AG09309 (cell line): ENCODE measurements at regions not wholly inside any gene's neighbourhood (a gene's known extent, or its start where the extent isn't known, plus 50 kb on each side); places are given as distances from the start of the nearest gene placed in this dataset.

Source experiments
- DNase-seq: peaks from one replicate; pipeline ENCODE4 v3.0.0-alpha.2; 2010; ENCODE audit warnings: low read depth
- H3K4me3 ChIP-seq: 2 replicates; pipeline ENCODE4 v1.5.1; 2011; ENCODE audit warnings: mild to moderate bottlenecking, low read depth, low read length, moderate library complexity; ENCODE audit not compliant: control insufficient read depth
- TF ChIP-seq, protein P1 (sequence below): IDR thresholded peaks from 2 replicates; pipeline ENCODE4 v1.5.1; 2011; ENCODE audit warnings: mild to moderate bottlenecking, low read depth, low read length, inconsistent platforms; ENCODE audit not compliant: insufficient read depth, control insufficient read depth; ENCODE audit errors: missing control alignments

DNA sequence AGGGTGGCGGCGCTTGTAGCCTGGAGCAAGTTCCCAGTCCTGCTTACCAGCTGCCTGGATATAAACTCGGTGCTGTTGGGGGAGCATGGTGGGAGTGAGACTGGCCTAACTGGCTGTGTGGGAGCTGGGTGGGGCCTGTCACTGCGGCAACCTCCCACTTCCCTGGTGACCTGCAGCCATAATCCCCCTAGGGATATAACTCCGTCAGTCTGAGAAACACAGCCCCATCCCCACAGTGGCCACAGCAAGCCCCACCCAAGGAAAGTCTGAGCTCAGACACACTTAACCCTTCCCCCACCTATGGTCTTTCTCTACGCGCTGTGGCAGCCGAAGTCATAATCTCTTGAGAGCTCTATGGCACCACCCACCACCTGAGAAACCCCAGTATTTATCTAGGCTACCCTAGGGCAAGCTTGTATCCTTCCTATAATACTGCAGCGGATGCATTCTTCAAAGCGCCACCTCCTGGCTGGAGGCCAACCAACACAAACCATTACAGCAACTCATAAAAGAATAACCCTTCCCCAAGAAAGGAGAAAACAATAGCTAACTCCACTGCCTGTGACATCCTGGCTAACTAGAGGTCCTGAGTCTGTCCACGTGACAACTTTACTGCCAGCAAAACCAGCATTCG is 57.4 kb downstream of the ZNF648 start:
- H3K4me3 ChIP-seq, result no peak overlapping the region
- TF ChIP-seq, protein P1, sequence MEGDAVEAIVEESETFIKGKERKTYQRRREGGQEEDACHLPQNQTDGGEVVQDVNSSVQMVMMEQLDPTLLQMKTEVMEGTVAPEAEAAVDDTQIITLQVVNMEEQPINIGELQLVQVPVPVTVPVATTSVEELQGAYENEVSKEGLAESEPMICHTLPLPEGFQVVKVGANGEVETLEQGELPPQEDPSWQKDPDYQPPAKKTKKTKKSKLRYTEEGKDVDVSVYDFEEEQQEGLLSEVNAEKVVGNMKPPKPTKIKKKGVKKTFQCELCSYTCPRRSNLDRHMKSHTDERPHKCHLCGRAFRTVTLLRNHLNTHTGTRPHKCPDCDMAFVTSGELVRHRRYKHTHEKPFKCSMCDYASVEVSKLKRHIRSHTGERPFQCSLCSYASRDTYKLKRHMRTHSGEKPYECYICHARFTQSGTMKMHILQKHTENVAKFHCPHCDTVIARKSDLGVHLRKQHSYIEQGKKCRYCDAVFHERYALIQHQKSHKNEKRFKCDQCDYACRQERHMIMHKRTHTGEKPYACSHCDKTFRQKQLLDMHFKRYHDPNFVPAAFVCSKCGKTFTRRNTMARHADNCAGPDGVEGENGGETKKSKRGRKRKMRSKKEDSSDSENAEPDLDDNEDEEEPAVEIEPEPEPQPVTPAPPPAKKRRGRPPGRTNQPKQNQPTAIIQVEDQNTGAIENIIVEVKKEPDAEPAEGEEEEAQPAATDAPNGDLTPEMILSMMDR, result no peak
- DNase-seq, result no peak

DNA sequence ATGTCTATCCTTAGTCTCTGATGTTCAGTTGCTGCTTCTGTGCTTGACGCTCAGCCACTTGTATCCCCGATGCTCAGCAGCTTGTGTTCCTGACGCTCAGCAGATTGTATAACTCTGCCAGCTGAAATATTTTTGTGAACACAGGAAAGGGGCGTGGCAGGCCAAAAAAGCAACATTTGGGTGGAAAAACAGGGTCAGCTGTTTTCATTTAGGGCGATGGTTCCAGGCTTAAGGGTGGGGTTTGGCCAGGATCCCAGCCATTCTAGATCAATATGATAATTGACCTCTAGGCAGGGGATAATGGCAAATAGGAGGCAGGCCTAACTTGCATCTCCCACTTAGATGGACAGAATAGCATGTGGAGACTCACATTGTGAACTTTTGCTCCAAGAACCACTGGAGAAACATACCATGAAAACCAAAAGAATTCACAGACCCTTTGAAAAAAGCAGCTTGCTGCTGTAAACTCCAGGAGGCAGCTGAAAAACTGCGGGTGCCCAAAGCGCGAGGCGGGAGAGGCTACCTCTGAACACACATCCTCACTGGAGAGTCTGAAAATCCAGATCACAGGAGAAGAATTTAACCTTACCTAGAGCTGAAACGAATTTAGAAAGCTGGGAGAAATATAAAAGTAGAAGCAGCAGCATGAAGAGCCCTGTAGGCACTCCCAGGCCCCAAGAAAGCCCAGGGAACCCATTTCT is 58.3 kb downstream of the ZNF648 start:
- no peak overlapping the region for H3K4me3 ChIP-seq
- TF ChIP-seq, protein P1, result no peak
- no peak for DNase-seq

DNA sequence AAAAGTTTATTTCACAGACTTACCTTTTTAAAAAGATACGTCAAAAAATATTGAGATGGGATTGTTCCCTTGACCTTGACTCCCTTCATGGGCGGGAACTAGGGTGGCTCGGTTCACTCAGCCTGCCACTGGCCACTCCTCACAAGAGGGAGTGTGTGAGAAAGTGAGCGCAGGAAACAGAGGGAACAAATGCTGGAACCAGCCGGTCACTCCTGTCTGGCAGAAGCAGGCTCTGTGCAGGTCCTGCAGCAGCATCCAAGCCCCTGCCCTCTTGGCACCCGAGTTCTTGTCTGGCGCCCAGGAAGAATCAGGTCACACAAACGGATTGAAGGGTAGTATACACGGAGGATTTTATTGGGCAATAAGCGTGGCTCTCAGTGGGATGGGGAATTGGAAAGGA is 58.9 kb downstream of the ZNF648 start:
- TF ChIP-seq, protein P1, result no peak
- no peak for DNase-seq

DNA sequence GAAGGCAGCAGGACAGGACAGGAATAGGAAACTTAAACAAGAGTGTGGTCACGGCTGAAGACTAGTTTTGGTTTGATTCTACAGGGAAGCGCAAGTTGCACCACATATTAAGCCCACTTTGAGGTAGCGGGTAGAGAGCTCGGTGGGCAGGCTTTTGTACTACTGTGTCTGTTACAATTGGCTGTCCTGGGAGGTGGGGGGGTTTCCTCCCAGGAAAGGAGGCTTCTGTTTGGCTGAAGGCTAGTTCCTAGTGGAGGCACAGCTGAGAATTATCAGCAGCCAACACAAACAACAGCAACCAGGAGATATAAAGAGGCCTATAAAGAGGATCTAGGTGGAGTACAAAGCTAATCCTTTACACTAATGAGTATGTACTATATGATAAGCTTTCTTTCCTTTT is 62.7 kb downstream of the ZNF648 start:
- H3K4me3 ChIP-seq, result no peak overlapping the region
- no peak for DNase-seq
- TF ChIP-seq, protein P1, result no peak

More for the DNA sequence above, 58.9 kb downstream of the ZNF648 start:
- no peak overlapping the region for H3K4me3 ChIP-seq

DNA sequence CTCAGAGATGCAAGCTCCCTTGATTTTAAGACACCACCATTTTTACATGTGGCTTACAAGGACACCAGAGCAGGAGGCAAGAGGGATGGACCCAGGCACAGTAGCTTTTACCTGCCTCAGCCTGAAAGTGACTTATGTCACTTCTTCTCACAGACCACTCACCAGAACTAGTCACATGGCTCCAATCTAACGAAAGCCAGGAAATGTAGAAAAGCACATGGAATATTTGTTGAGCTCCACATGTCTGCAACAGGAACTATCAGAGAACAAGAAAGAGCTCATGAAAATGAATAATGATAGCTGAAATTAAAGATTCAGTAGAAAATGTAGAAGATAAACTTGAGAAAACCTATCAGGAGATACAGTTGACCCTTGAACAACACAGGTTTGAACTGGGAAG is 69.4 kb downstream of the ZNF648 start:
- H3K4me3 ChIP-seq, result no peak overlapping the region
- TF ChIP-seq, protein P1, result no peak
- no peak for DNase-seq

DNA sequence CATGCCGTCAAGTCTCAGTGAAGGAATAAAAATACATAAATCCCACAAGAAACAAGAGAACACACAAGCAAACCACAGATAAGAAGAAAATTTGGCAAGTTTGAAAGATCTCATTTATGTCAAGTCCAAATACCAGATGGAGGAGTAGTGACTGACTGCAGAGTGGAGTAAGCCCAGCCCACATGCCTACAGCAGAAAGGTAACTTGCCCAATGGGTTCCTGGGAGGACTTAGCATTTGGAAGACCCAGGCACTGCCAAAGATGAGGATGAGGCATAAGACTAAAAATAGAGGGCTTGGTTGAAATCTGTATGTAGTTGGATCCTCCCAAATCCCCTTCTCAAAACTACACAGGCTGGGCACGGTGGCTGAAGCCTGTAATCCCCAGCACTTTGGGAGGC is 70.8 kb downstream of the ZNF648 start:
- no peak for DNase-seq
- TF ChIP-seq, protein P1, result no peak
- H3K4me3 ChIP-seq, result no peak overlapping the region
